Endothelial cell of umbilical vein (primary cell): ENCODE measurements at regions not wholly inside any gene's neighbourhood (a gene's known extent, or its start where the extent isn't known, plus 50 kb on each side); places are given as distances from the start of the nearest gene placed in this dataset.

Experiments used
- CTCF ChIP-seq, 2 donors: IDR thresholded peaks; 1 replicate in 1 of 2; 2 replicates in 1 of 2; pipeline ENCODE4 v1.5.1; 2011; ENCODE audit warnings: low read length in 2 of 2, mild to moderate bottlenecking in 2 of 2, moderate library complexity in 2 of 2, control low read depth in 1 of 2, inconsistent platforms in 1 of 2, low read depth in 1 of 2; ENCODE audit not compliant: insufficient read depth in 1 of 2; ENCODE audit errors: extremely low read depth in 1 of 2
- JUN ChIP-seq: IDR thresholded peaks from 2 replicates; pipeline ENCODE4 v1.6.1; 2011; ENCODE audit warnings: borderline replicate concordance, low read depth; ENCODE audit not compliant: insufficient read length, insufficient read depth
- MAX ChIP-seq: IDR thresholded peaks from 2 replicates; pipeline ENCODE4 v1.6.1; 2011; ENCODE audit not compliant: insufficient read depth, insufficient read length
- POLR2A ChIP-seq: IDR thresholded peaks from 2 replicates; pipeline ENCODE4 v1.6.1; 2012; ENCODE audit warnings: low read depth, mild to moderate bottlenecking, control low read depth, low read length
- POLR2AphosphoS5 ChIP-seq: IDR thresholded peaks from 2 replicates; pipeline ENCODE4 v1.6.1; 2012; ENCODE audit warnings: low read depth, mild to moderate bottlenecking, control low read depth, low read length, moderate library complexity; ENCODE audit not compliant: insufficient read depth

- TF ChIP-seq CTCF (IDR thresholded peaks at IDR 0.05; ENCODE audit: extremely low read depth in 1 of 2, insufficient read depth in 1 of 2, low read depth in 1 of 2, low read length in 2 of 2) (no peak), POLR2A (no peak), JUN (no peak), POLR2AphosphoS5 (no peak), MAX (no peak)
These were observed 188.7 kb downstream of the TM9SF2 start for GRCh38 chr13:99689955-99690354.
